HG03280 (cell line): ENCODE measurements at regions not wholly inside any gene's neighbourhood (a gene's known extent, or its start where the extent isn't known, plus 50 kb on each side); places are given as distances from the start of the nearest gene placed in this dataset.

Experiments
- ATAC-seq: cut with Tn5 transposase; IDR thresholded peaks from one replicate; pipeline ENCODE4 v1.9.1; 2021; ENCODE audit warnings: mild to moderate bottlenecking, moderate library complexity; ENCODE audit not compliant: unreplicated experiment

- no peak for ATAC-seq
Measured at GRCh38 chr4:26020083-26020668, 106.2 kb downstream of the SMIM20 start.

- no peak for ATAC-seq
Measured at GRCh38 chr4:26020881-26021280, 106.9 kb downstream of the SMIM20 start.

GRCh38 chr4:26021417-26022345, 107.7 kb downstream of the SMIM20 start:
- no peak for ATAC-seq

GRCh38 chr4:26022346-26023202, 108.6 kb downstream of the SMIM20 start:
- ATAC-seq, result no peak

GRCh38 chr4:26023203-26023972, 109.4 kb downstream of the SMIM20 start:
- no peak for ATAC-seq

GRCh38 chr4:26024079-26024478, 110.1 kb downstream of the SMIM20 start:
- no peak for ATAC-seq

GRCh38 chr4:26028133-26028792, 114.2 kb downstream of the SMIM20 start:
- no peak for ATAC-seq

GRCh38 chr4:26028793-26029567, 115.0 kb downstream of the SMIM20 start:
- peak; percentile 90 for ATAC-seq

GRCh38 chr4:26029568-26030131, 115.6 kb downstream of the SMIM20 start:
- no peak for ATAC-seq

GRCh38 chr4:26030260-26030667, 116.2 kb downstream of the SMIM20 start:
- ATAC-seq, result no peak

GRCh38 chr4:26030780-26031179, 116.8 kb downstream of the SMIM20 start:
- no peak for ATAC-seq

GRCh38 chr4:26031704-26032103, 117.7 kb downstream of the SMIM20 start:
- no peak for ATAC-seq

- ATAC-seq, result no peak
Measured at GRCh38 chr4:26032142-26032541, 118.1 kb downstream of the SMIM20 start.

GRCh38 chr4:26032630-26033317, 118.8 kb downstream of the SMIM20 start:
- no peak for ATAC-seq

- no peak for ATAC-seq
Measured at GRCh38 chr4:26033389-26033788, 119.4 kb downstream of the SMIM20 start.

- ATAC-seq, result no peak
Measured at GRCh38 chr4:26034849-26035248, 120.8 kb downstream of the SMIM20 start.

- no peak for ATAC-seq
Measured at GRCh38 chr4:26035921-26036320, 121.9 kb downstream of the SMIM20 start.

- ATAC-seq, result no peak
Measured at GRCh38 chr4:26039639-26040359, 125.8 kb downstream of the SMIM20 start.
